Brain microvascular endothelial cell (primary cell): ENCODE measurements at regions not wholly inside any gene's neighbourhood (a gene's known extent, or its start where the extent isn't known, plus 50 kb on each side); places are given as distances from the start of the nearest gene placed in this dataset.

Experiments used
- DNase-seq: peaks from one replicate; pipeline ENCODE4 v3.0.0-alpha.2; 2020
- H3K27ac ChIP-seq: fragments of 250-450 bp; sonication (Bioruptor Pico); 2 replicates; pipeline ENCODE4 v1.5.1; 2020; ENCODE audit warnings: mild to moderate bottlenecking, moderate library complexity
- H3K27me3 ChIP-seq: fragments of 250-450 bp; sonication (Bioruptor Pico); replicated peaks from 2 replicates; pipeline ENCODE4 v1.5.1; 2020; ENCODE audit warnings: mild to moderate bottlenecking
- H3K36me3 ChIP-seq: fragments of 250-450 bp; sonication (Bioruptor Pico); replicated peaks from 2 replicates; pipeline ENCODE4 v1.5.1; 2020; ENCODE audit warnings: mild to moderate bottlenecking
- H3K4me3 ChIP-seq: 2 replicates; pipeline ENCODE4 v1.5.1; 2011; ENCODE audit warnings: low read depth, mild to moderate bottlenecking, control low read depth, low read length, moderate library complexity
- CTCF ChIP-seq: IDR thresholded peaks from 2 replicates; pipeline ENCODE4 v1.5.1; 2011; ENCODE audit warnings: low read depth, mild to moderate bottlenecking, moderate library complexity, low read length, control low read depth, inconsistent platforms; ENCODE audit errors: missing control alignments
- in situ Hi-C: cut with HindIII; loops from 2 replicates; pipeline ENCODE4 v1.10.0; 2017; ENCODE audit warnings: low sequenced_read_pairs, low pct_ligation_motif_present

- no peak for DNase-seq
- in situ Hi-C loops, result no loop called here
- H3K27me3 ChIP-seq, result no peaks in the 10 kb centered on the region
- TF ChIP-seq CTCF, result no peak
- H3K36me3 ChIP-seq, result no peaks in the 10 kb centered on the region
- H3K27ac ChIP-seq, result no peak overlapping the region
- H3K4me3 ChIP-seq, result no peak overlapping the region
Measured at GRCh38 chr15:79524531-79524930, 92.4 kb downstream of the MINAR1 start.

GRCh38 chr15:79526376-79526775 lies 94.2 kb downstream of the MINAR1 start:
- H3K27ac ChIP-seq, result no peak overlapping the region
- in situ Hi-C loops, result no loop called here
- no peaks in the 10 kb centered on the region for H3K27me3 ChIP-seq
- no peak for DNase-seq
- no peaks in the 10 kb centered on the region for H3K36me3 ChIP-seq
- TF ChIP-seq CTCF, result no peak
- no peak overlapping the region for H3K4me3 ChIP-seq

- in situ Hi-C loops, result no loop called here
- H3K27ac ChIP-seq, result no peak overlapping the region
- no peak for TF ChIP-seq CTCF
- no peak overlapping the region for H3K4me3 ChIP-seq
- H3K27me3 ChIP-seq, result no peaks in the 10 kb centered on the region
- no peak for DNase-seq
- H3K36me3 ChIP-seq, result no peaks in the 10 kb centered on the region
Measured at GRCh38 chr15:79527821-79528220, 95.7 kb downstream of the MINAR1 start.

GRCh38 chr15:79529157-79529785 lies 97.1 kb downstream of the MINAR1 start:
- Histone ChIP-seq H3K27ac (no peak overlapping the region), H3K36me3 (no peaks in the 10 kb centered on the region), H3K4me3 (no peak overlapping the region), H3K27me3 (no peaks in the 10 kb centered on the region)
- TF ChIP-seq CTCF, result no peak
- in situ Hi-C loops, result no loop called here
- DNase-seq, result no peak

GRCh38 chr15:79535536-79535935 lies 103.4 kb downstream of the MINAR1 start:
- H3K4me3 ChIP-seq, result no peak overlapping the region
- H3K27me3 ChIP-seq, result no peaks in the 10 kb centered on the region
- in situ Hi-C loops, result no loop called here
- TF ChIP-seq CTCF, result no peak
- no peak overlapping the region for H3K27ac ChIP-seq
- DNase-seq, result no peak
- H3K36me3 ChIP-seq, result no peaks in the 10 kb centered on the region

- TF ChIP-seq CTCF, result no peak
- no peaks in the 10 kb centered on the region for H3K36me3 ChIP-seq
- H3K27ac ChIP-seq, result no peak overlapping the region
- no peaks in the 10 kb centered on the region for H3K27me3 ChIP-seq
- H3K4me3 ChIP-seq, result no peak overlapping the region
- in situ Hi-C loops, result no loop called here
- DNase-seq, result no peak
Measured at GRCh38 chr15:79538527-79538926, 106.4 kb downstream of the MINAR1 start.
